HFFc6 (cell line): ENCODE measurements at regions not wholly inside any gene's neighbourhood (a gene's known extent, or its start where the extent isn't known, plus 50 kb on each side); places are given as distances from the start of the nearest gene placed in this dataset.

ENCODE experiments used
- DNase-seq: peaks from one replicate; pipeline ENCODE4 v3.0.0-alpha.2; 2018
- H3K27ac Mint-ChIP-seq: 2 replicates; pipeline ENCODE4 v1.8.0; 2020; ENCODE audit warnings: mild to moderate bottlenecking, mixed read lengths
- H3K27me3 Mint-ChIP-seq: 2 replicates; pipeline ENCODE4 v1.8.0; 2021; ENCODE audit warnings: mild to moderate bottlenecking, moderate library complexity, mixed read lengths; ENCODE audit not compliant: insufficient read depth
- H3K36me3 Mint-ChIP-seq: 2 replicates; pipeline ENCODE4 v1.8.0; 2021; ENCODE audit warnings: low read depth, mixed read lengths
- H3K4me1 Mint-ChIP-seq: 2 replicates; pipeline ENCODE4 v1.8.0; 2020; ENCODE audit warnings: low read depth, mixed read lengths
- H3K4me3 Mint-ChIP-seq: 2 replicates; pipeline ENCODE4 v1.8.0; 2020; ENCODE audit warnings: mild to moderate bottlenecking, moderate library complexity, mixed read lengths
- H3K9me3 Mint-ChIP-seq: 2 replicates; pipeline ENCODE4 v1.8.0; 2020; ENCODE audit warnings: mild to moderate bottlenecking, mixed read lengths
- TF ChIP-seq, protein P1 (sequence below): fragments of 200-600 bp; sonication (generic); IDR thresholded peaks from 2 replicates; pipeline ENCODE4 v1.5.0; 2021; ENCODE audit warnings: antibody characterized with exemption, mild to moderate bottlenecking

DNA sequence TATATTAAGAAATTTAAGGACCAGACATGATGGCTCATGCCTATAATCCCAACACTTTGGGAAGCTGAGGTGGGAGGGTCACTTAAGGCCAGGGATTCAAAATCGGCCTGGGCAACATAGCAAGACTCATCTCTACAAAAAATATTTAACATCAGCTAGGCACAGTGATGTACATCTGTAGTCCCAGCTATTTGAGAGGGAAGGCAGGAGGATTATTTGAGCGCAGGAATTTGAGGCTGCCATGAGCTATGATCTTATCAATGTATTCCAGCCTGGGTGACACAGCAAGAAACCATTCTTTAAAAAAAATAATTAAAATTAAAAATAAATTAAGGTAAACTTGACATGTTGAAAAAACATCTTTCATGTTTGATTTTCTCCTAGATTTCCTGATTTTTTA lies 564.2 kb downstream of the MBD2 start:
- no peaks in the 10 kb centered on the region; the same call in 1 of the 2 replicates for H3K36me3 Mint-ChIP-seq
- H3K27ac Mint-ChIP-seq: no peak overlapping the region
- no peaks in the 10 kb centered on the region for H3K4me1 Mint-ChIP-seq
- peaks cover 52% of the 10 kb centered on the region for H3K9me3 Mint-ChIP-seq
- H3K27me3 Mint-ChIP-seq: no peaks in the 10 kb centered on the region
- TF ChIP-seq, protein P1, sequence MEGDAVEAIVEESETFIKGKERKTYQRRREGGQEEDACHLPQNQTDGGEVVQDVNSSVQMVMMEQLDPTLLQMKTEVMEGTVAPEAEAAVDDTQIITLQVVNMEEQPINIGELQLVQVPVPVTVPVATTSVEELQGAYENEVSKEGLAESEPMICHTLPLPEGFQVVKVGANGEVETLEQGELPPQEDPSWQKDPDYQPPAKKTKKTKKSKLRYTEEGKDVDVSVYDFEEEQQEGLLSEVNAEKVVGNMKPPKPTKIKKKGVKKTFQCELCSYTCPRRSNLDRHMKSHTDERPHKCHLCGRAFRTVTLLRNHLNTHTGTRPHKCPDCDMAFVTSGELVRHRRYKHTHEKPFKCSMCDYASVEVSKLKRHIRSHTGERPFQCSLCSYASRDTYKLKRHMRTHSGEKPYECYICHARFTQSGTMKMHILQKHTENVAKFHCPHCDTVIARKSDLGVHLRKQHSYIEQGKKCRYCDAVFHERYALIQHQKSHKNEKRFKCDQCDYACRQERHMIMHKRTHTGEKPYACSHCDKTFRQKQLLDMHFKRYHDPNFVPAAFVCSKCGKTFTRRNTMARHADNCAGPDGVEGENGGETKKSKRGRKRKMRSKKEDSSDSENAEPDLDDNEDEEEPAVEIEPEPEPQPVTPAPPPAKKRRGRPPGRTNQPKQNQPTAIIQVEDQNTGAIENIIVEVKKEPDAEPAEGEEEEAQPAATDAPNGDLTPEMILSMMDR: no peak
- no peak overlapping the region for H3K4me3 Mint-ChIP-seq
- DNase-seq: no peak

DNA sequence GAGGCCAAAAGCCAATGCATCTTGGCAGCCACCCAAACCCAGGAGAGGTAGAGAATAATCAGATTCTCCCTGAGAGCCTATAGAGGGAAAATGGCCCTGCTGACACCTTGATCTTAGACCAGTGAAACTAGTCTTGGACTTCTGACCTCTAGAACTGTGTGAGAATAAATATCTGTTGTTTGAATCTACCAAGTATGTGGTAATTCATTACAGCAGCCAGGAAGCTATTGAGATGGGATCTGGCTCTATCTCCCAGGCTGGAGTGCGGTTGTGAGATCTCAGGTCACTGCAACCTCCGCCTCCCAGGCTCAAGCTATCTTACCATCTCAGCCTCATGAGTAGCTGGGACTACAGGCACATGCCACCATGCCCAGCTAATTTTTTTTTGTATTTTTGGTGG lies 567.2 kb downstream of the MBD2 start:
- Mint-ChIP-seq H3K9me3 (peaks cover 57% of the 10 kb centered on the region), H3K36me3 (no peaks in the 10 kb centered on the region; the same call in 1 of the 2 replicates), H3K27ac (no peak overlapping the region), H3K4me3 (no peak overlapping the region), H3K27me3 (no peaks in the 10 kb centered on the region), H3K4me1 (no peaks in the 10 kb centered on the region)
- TF ChIP-seq, protein P1: no peak
- DNase-seq: no peak

DNA sequence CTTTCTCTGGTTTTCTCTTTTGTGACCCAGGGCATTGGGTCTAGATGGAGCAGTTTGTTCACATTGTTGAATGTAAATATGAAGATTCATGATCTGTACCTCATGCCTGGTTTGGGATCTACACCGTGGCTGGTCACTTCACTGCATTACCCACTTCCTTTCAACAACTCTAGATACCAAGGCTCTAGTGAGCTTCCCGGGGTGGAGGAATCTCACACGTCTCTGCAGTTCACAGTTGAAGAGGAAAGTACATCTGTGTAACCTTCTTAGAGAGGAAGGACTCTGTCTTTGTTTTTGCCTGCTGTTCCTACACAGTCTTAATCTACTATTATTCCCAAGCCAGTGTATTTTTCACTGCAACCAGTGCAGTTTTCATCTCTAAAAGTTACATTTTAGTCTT lies 574.8 kb downstream of the MBD2 start:
- no peaks in the 10 kb centered on the region for H3K4me1 Mint-ChIP-seq
- no peaks in the 10 kb centered on the region for H3K36me3 Mint-ChIP-seq
- no peak overlapping the region for H3K27ac Mint-ChIP-seq

DNA sequence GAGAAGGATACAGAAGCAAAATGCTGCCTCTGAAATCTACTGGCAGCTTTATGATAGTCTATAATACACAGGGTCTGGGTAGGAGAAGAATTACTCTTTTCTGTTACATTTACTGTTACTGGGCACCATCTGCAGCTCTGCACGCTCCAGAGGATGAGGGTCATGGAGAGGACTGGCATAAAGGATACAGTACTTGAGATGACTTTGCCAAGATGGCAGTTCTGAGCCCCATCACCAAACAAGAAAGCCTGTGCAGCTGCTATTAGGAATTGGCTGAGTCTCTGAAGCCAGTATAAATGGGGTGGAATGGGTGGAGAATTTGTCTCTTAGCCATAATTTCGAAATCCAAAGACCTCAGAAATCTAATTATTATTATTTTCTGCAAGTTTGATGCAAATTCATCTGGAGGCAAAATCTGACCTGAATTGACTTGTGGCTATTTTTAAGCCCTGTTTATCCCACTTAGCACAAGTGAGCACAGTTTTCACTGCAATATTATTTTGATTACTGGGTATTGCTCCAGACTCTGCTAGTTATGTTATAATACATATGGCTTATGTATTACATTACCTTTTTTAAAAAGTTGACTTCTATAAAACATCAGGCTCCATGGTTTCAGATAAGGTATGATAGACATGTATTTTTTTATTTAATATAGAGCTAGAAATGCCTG lies 579.5 kb downstream of the MBD2 start:
- Mint-ChIP-seq H3K27me3 (no peaks in the 10 kb centered on the region), H3K36me3 (no peaks in the 10 kb centered on the region), H3K4me3 (no peak overlapping the region), H3K4me1 (no peaks in the 10 kb centered on the region), H3K27ac (no peak overlapping the region), H3K9me3 (peaks cover 50% of the 10 kb centered on the region)
- no peak for DNase-seq
- TF ChIP-seq, protein P1: no peak

More for the DNA sequence above, 574.8 kb downstream of the MBD2 start:
- TF ChIP-seq, protein P1: no peak
- peaks cover 42% of the 10 kb centered on the region for H3K9me3 Mint-ChIP-seq
- H3K4me3 Mint-ChIP-seq: no peak overlapping the region
- H3K27me3 Mint-ChIP-seq: no peaks in the 10 kb centered on the region
- no peak for DNase-seq

DNA sequence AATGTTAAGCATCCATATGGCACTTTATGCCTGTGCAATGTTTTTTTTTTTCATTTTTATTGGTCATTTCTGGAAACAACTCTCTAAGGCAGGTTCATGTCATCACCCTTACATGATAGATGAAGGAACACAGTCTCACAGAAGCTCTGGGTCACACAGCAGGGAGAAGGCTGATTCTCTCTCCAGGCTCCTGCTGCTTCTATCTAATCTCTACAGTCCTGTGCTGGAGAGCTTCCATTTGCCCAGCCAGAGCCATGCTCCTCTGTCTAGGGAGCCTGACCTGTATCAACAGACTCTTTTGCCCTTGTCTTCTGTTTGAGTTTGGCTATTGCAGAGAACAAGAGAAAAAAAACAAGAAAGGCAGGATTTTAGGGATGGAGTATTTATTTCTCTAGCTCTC lies 584.8 kb downstream of the MBD2 start:
- no peak overlapping the region for H3K4me3 Mint-ChIP-seq
- no peaks in the 10 kb centered on the region for H3K4me1 Mint-ChIP-seq
- no peak overlapping the region for H3K27ac Mint-ChIP-seq
- H3K27me3 Mint-ChIP-seq: no peaks in the 10 kb centered on the region
- H3K9me3 Mint-ChIP-seq: peaks cover 35% of the 10 kb centered on the region
- no peaks in the 10 kb centered on the region for H3K36me3 Mint-ChIP-seq
- TF ChIP-seq, protein P1: no peak
- no peak for DNase-seq
